Activated T-cell treated with anti-CD3 and anti-CD28 coated beads, Interleukin-2, amount 50 U/mL, for 4 hours (primary cell): ENCODE measurements at regions not wholly inside any gene's neighbourhood (a gene's known extent, or its start where the extent isn't known, plus 50 kb on each side); places are given as distances from the start of the nearest gene placed in this dataset.

Experiments
- ATAC-seq, 2 donors: fragments of 200-7000 bp; cut with Tn5 transposase; one replicate each; pipeline ENCODE4 v1.10.0; 2021
- DNase-seq: peaks from one replicate; pipeline ENCODE4 v3.0.0-alpha.2; 2020
- H3K27me3 Mint-ChIP-seq: one replicate; pipeline ENCODE4 v1.8.0; 2021; ENCODE audit warnings: low read depth, mixed read lengths
- H3K36me3 Mint-ChIP-seq: one replicate; pipeline ENCODE4 v1.8.0; 2022; ENCODE audit warnings: mixed read lengths; ENCODE audit not compliant: insufficient read depth
- H3K4me1 Mint-ChIP-seq: one replicate; pipeline ENCODE4 v1.8.0; 2021; ENCODE audit warnings: low read depth, mixed read lengths
- H3K4me3 Mint-ChIP-seq: one replicate; pipeline ENCODE4 v1.8.0; 2021; ENCODE audit warnings: mild to moderate bottlenecking, moderate library complexity, mixed read lengths
- H3K9me3 Mint-ChIP-seq: one replicate; pipeline ENCODE4 v1.8.0; 2021; ENCODE audit warnings: mixed read lengths

- no peaks in the 10 kb centered on the region for H3K36me3 Mint-ChIP-seq
- H3K4me3 Mint-ChIP-seq: no peak overlapping the region
- H3K27me3 Mint-ChIP-seq: no peaks in the 10 kb centered on the region
- H3K9me3 Mint-ChIP-seq: peaks cover 8% of the 10 kb centered on the region
- H3K4me1 Mint-ChIP-seq: no peaks in the 10 kb centered on the region
- DNase-seq (no peak), ATAC-seq (no peak)
These were observed 896.8 kb downstream of the PCDH17 start for GRCh38 chr13:58528351-58528750.

- H3K4me1 Mint-ChIP-seq: no peaks in the 10 kb centered on the region
- ATAC-seq: no peak
- H3K36me3 Mint-ChIP-seq: no peaks in the 10 kb centered on the region
- no peak for DNase-seq
- H3K9me3 Mint-ChIP-seq: peaks cover 8% of the 10 kb centered on the region
- H3K4me3 Mint-ChIP-seq: no peak overlapping the region
- no peaks in the 10 kb centered on the region for H3K27me3 Mint-ChIP-seq
These were observed 900.1 kb downstream of the PCDH17 start for GRCh38 chr13:58531614-58532013.

GRCh38 chr13:58542530-58542929 is 911.0 kb downstream of the PCDH17 start:
- H3K27me3 Mint-ChIP-seq: no peaks in the 10 kb centered on the region
- H3K4me3 Mint-ChIP-seq: no peak overlapping the region
- ATAC-seq (no peak), DNase-seq (no peak)
- peaks cover 12% of the 10 kb centered on the region for H3K9me3 Mint-ChIP-seq
- no peaks in the 10 kb centered on the region for H3K4me1 Mint-ChIP-seq
- no peaks in the 10 kb centered on the region for H3K36me3 Mint-ChIP-seq

- H3K9me3 Mint-ChIP-seq: no peaks in the 10 kb centered on the region
- H3K36me3 Mint-ChIP-seq: no peaks in the 10 kb centered on the region
- no peaks in the 10 kb centered on the region for H3K27me3 Mint-ChIP-seq
- ATAC-seq (no peak), DNase-seq (no peak)
- H3K4me3 Mint-ChIP-seq: no peak overlapping the region
- no peaks in the 10 kb centered on the region for H3K4me1 Mint-ChIP-seq
These were observed 915.9 kb downstream of the PCDH17 start for GRCh38 chr13:58547419-58547818.

- H3K36me3 Mint-ChIP-seq: no peaks in the 10 kb centered on the region
- no peaks in the 10 kb centered on the region for H3K27me3 Mint-ChIP-seq
- H3K9me3 Mint-ChIP-seq: peaks cover 14% of the 10 kb centered on the region
- DNase-seq: no peak
- ATAC-seq: no peak
- no peaks in the 10 kb centered on the region for H3K4me1 Mint-ChIP-seq
- H3K4me3 Mint-ChIP-seq: no peak overlapping the region
These were observed 934.6 kb downstream of the PCDH17 start for GRCh38 chr13:58566176-58566575.

- DNase-seq: no peak
- Mint-ChIP-seq H3K9me3 (peaks cover 22% of the 10 kb centered on the region), H3K36me3 (no peaks in the 10 kb centered on the region)
These were observed 942.2 kb downstream of the PCDH17 start for GRCh38 chr13:58573743-58574142.

GRCh38 chr13:58574791-58575190 is 943.2 kb downstream of the PCDH17 start:
- Mint-ChIP-seq H3K27me3 (no peaks in the 10 kb centered on the region), H3K36me3 (no peaks in the 10 kb centered on the region), H3K4me1 (no peaks in the 10 kb centered on the region), H3K4me3 (no peak overlapping the region), H3K9me3 (peaks cover 27% of the 10 kb centered on the region)
- no peak for DNase-seq
- ATAC-seq: no peak

More at GRCh38 chr13:58573743-58574142, 942.2 kb downstream of the PCDH17 start:
- Mint-ChIP-seq H3K4me3 (no peak overlapping the region), H3K4me1 (no peaks in the 10 kb centered on the region), H3K27me3 (no peaks in the 10 kb centered on the region)
- ATAC-seq: no peak

- Mint-ChIP-seq H3K4me3 (no peak overlapping the region), H3K27me3 (no peaks in the 10 kb centered on the region), H3K36me3 (no peaks in the 10 kb centered on the region), H3K9me3 (peaks cover 16% of the 10 kb centered on the region), H3K4me1 (no peaks in the 10 kb centered on the region)
- no peak for DNase-seq
- ATAC-seq: no peak
These were observed 947.9 kb downstream of the PCDH17 start for GRCh38 chr13:58579468-58579867.

- H3K4me3 Mint-ChIP-seq: no peak overlapping the region
- no peaks in the 10 kb centered on the region for H3K27me3 Mint-ChIP-seq
- H3K9me3 Mint-ChIP-seq: peaks cover 6% of the 10 kb centered on the region
- ATAC-seq (no peak), DNase-seq (no peak)
- H3K36me3 Mint-ChIP-seq: no peaks in the 10 kb centered on the region
- no peaks in the 10 kb centered on the region for H3K4me1 Mint-ChIP-seq
These were observed 952.4 kb downstream of the PCDH17 start for GRCh38 chr13:58583966-58584365.

- DNase-seq (no peak), ATAC-seq (no peak)
- H3K27me3 Mint-ChIP-seq: no peaks in the 10 kb centered on the region
- H3K9me3 Mint-ChIP-seq: peaks cover 5% of the 10 kb centered on the region
- no peak overlapping the region for H3K4me3 Mint-ChIP-seq
- H3K4me1 Mint-ChIP-seq: no peaks in the 10 kb centered on the region
- H3K36me3 Mint-ChIP-seq: no peaks in the 10 kb centered on the region
These were observed 953.1 kb downstream of the PCDH17 start for GRCh38 chr13:58584610-58585009.

GRCh38 chr13:58587183-58587582 is 955.6 kb downstream of the PCDH17 start:
- Mint-ChIP-seq H3K4me3 (no peak overlapping the region), H3K4me1 (no peaks in the 10 kb centered on the region), H3K9me3 (peaks cover 8% of the 10 kb centered on the region), H3K36me3 (no peaks in the 10 kb centered on the region), H3K27me3 (no peaks in the 10 kb centered on the region)
- DNase-seq: no peak
- no peak for ATAC-seq

- H3K36me3 Mint-ChIP-seq: no peaks in the 10 kb centered on the region
- ATAC-seq (no peak), DNase-seq (no peak)
- H3K4me3 Mint-ChIP-seq: no peak overlapping the region
- H3K4me1 Mint-ChIP-seq: no peaks in the 10 kb centered on the region
- no peaks in the 10 kb centered on the region for H3K27me3 Mint-ChIP-seq
- peaks cover 11% of the 10 kb centered on the region for H3K9me3 Mint-ChIP-seq
These were observed 960.5 kb downstream of the PCDH17 start for GRCh38 chr13:58592052-58592451.

GRCh38 chr13:58592786-58593185 is 961.2 kb downstream of the PCDH17 start:
- DNase-seq (no peak), ATAC-seq (no peak)
- Mint-ChIP-seq H3K36me3 (no peaks in the 10 kb centered on the region), H3K27me3 (no peaks in the 10 kb centered on the region), H3K9me3 (peaks cover 11% of the 10 kb centered on the region), H3K4me1 (no peaks in the 10 kb centered on the region), H3K4me3 (no peak overlapping the region)

- H3K4me3 Mint-ChIP-seq: no peak overlapping the region
- ATAC-seq (no peak), DNase-seq (no peak)
- no peaks in the 10 kb centered on the region for H3K36me3 Mint-ChIP-seq
- H3K9me3 Mint-ChIP-seq: peaks cover 6% of the 10 kb centered on the region
- H3K27me3 Mint-ChIP-seq: no peaks in the 10 kb centered on the region
- no peaks in the 10 kb centered on the region for H3K4me1 Mint-ChIP-seq
These were observed 963.4 kb downstream of the PCDH17 start for GRCh38 chr13:58594747-58595600.

GRCh38 chr13:58597552-58597951 is 966.0 kb downstream of the PCDH17 start:
- H3K4me3 Mint-ChIP-seq: no peak overlapping the region
- ATAC-seq: no peak
- no peaks in the 10 kb centered on the region for H3K4me1 Mint-ChIP-seq
- peaks cover 6% of the 10 kb centered on the region for H3K9me3 Mint-ChIP-seq
- H3K27me3 Mint-ChIP-seq: no peaks in the 10 kb centered on the region
- H3K36me3 Mint-ChIP-seq: no peaks in the 10 kb centered on the region
- no peak for DNase-seq
